IPS-15b (cell line): ENCODE measurements at regions not wholly inside any gene's neighbourhood (a gene's known extent, or its start where the extent isn't known, plus 50 kb on each side); places are given as distances from the start of the nearest gene placed in this dataset.

ENCODE experiments used
- H3K27me3 ChIP-seq: one replicate; pipeline ENCODE4 v1.6.1; 2013; ENCODE audit warnings: low read length; ENCODE audit not compliant: control insufficient read depth, insufficient read depth
- H3K36me3 ChIP-seq: one replicate; pipeline ENCODE4 v1.6.1; 2013; ENCODE audit warnings: low read length; ENCODE audit not compliant: control insufficient read depth, insufficient read depth
- H3K4me1 ChIP-seq: one replicate; pipeline ENCODE4 v1.6.1; 2013; ENCODE audit warnings: mild to moderate bottlenecking, low read length; ENCODE audit not compliant: control insufficient read depth, insufficient read depth
- H3K4me3 ChIP-seq: one replicate; pipeline ENCODE4 v1.5.1; 2013; ENCODE audit warnings: low read depth, low read length
- H3K9ac ChIP-seq: one replicate; pipeline ENCODE4 v1.6.1; 2013; ENCODE audit warnings: low read depth, mild to moderate bottlenecking, low read length
- H3K9me3 ChIP-seq: one replicate; pipeline ENCODE4 v1.6.1; 2013; ENCODE audit warnings: mild to moderate bottlenecking, low read length; ENCODE audit not compliant: control insufficient read depth, insufficient read depth

DNA sequence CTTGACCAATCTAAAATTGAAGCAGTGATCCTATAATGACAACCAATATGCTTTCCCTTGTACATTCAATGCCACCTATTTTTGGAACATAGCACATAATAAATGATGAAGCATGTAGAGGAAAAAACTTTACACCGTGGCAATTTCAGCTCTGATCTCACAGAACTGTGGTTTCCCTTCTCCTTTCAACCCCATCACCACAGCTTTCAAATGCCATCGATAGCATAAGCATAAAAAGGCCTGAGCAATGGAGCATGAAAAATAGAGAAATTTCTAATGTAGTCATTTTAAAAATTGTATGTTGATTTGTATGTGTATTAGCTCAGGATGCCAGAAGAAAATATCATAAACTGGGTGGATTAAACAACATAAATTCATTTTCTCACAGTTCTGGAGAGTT, 406.0 kb upstream of the TMCO5A start:
- Histone ChIP-seq H3K9me3 (no peaks in the 10 kb centered on the region), H3K36me3 (no peaks in the 10 kb centered on the region), H3K4me1 (no peaks in the 10 kb centered on the region), H3K4me3 (no peak overlapping the region), H3K27me3 (no peaks in the 10 kb centered on the region), H3K9ac (no peak overlapping the region)

DNA sequence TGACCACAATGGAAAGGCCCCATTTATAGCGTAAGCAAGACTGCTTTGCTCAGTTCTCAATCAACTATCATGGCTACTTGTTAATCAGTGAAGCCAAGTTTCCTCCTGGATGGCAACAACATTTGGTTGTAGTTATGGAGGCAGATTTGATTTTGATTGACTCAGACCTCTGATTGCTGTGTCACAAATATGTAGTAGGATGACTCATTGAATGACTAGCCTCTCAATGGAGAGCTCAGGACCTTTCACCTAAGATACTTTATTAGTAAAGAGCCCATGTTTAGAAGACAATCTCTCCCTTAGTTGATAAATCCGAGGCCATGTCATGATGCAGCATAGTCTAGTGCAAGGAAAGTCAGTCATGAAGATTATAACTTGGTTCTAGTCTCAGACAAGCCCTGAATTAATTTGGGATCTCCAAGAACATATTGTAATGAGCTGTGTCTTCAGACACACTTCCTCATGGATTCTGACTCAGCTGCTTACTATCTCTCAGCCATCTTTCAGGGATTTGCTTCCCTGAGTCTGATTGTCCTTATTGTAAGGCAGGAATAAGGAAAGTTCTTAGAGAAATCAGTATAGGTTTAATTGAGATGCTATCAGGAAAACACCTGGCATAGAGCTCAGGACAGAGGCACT, 397.4 kb upstream of the TMCO5A start:
- Histone ChIP-seq H3K9ac (no peak overlapping the region), H3K4me3 (no peak overlapping the region)

DNA sequence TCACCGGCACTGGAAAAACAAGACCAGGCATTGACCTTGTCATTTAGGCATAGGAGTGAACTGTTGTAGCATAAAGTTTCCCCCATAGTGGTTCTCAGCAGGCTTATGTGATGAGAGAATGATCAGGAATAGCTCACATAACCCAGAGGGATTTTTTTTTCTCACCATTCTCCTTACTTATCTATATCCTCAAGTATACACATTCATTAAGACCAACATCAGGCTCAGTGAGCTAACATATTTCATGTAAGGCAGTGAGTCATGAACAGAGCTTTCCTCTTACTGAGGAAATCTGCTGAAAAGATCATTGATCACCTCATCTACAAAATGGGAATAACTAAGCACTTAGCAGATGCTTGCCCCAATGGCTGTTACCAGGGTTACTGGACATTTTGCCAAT, 396.6 kb upstream of the TMCO5A start:
- Histone ChIP-seq H3K36me3 (no peaks in the 10 kb centered on the region), H3K27me3 (no peaks in the 10 kb centered on the region), H3K9me3 (no peaks in the 10 kb centered on the region), H3K9ac (no peak overlapping the region), H3K4me1 (no peaks in the 10 kb centered on the region), H3K4me3 (no peak overlapping the region)

More for the DNA sequence above, 397.4 kb upstream of the TMCO5A start:
- H3K9me3 ChIP-seq, result no peaks in the 10 kb centered on the region
- H3K4me1 ChIP-seq, result no peaks in the 10 kb centered on the region
- no peaks in the 10 kb centered on the region for H3K36me3 ChIP-seq
- no peaks in the 10 kb centered on the region for H3K27me3 ChIP-seq

DNA sequence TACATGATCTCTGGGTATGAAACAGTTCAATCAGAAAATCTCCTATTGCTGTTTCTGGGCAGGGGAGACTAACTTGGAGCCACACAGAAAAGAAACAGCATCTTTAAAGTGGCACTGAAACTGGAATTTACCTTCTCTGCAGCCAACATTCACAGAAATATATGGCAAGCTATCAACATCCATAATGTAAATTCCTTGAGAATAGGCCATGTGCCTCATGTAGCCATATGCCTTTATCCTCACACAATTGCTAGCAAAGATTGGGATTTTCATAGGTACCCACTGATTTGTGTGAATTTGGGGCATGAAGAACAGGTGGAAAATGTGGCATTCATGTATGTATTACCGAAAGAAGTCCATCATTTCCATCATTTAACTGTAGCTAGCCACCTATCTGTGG, 386.3 kb upstream of the TMCO5A start:
- Histone ChIP-seq H3K9me3 (no peaks in the 10 kb centered on the region), H3K36me3 (no peaks in the 10 kb centered on the region), H3K9ac (no peak overlapping the region), H3K27me3 (no peaks in the 10 kb centered on the region), H3K4me3 (no peak overlapping the region), H3K4me1 (no peaks in the 10 kb centered on the region)

DNA sequence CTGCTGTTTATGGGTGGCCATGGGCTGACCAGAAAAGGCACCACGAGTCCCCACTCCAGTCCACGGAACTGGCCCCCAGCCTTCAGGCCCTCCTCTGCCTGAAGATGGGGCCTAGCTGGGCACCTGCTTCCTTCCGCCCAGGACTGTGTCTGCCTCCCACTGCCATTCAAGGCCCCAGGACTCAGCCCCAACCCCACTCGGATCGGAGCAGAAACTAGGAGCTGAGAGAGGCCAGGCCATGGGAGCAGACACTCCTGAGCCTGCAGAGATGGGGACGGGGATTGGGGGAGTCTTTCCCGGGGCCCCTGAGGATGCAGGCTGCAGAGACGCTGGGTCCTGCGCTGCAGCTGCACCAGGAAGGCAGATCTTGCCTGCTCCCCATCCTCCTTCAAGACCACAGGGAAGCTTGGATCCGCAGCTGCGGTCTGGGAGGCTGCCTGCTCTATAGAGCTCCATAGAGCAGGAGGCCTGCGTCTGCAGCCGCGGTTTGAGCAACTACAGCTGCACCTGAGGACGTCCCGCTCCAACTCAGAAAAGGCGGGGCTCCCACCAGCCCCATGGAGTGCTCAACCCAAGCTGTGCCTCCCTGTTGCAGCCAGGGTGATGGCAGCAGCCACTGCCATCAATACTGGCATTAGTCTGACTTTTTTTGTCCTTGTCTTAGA, 383.9 kb upstream of the TMCO5A start:
- Histone ChIP-seq H3K4me3 (no peak overlapping the region), H3K9ac (no peak overlapping the region), H3K9me3 (no peaks in the 10 kb centered on the region), H3K27me3 (no peaks in the 10 kb centered on the region), H3K4me1 (no peaks in the 10 kb centered on the region), H3K36me3 (no peaks in the 10 kb centered on the region)

DNA sequence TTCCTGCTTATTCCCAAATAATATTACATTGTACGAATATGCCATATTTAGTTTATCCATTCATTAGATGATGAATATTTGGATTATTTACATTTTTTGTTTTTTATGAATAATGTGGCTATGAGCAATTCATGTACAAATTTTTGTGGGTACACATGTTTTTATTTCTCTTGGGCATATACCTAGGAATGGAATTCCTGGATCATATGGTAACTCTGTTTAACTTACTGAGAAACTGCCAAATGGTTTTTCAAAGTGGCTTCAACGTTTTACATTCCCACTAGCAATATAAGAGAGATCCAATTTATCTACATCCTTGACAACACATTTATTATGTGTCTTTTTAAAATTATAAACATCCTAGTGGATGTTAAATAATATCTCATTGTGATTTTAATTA, 362.0 kb upstream of the TMCO5A start:
- H3K4me3 ChIP-seq, result no peak overlapping the region
- H3K9ac ChIP-seq, result no peak overlapping the region
- no peaks in the 10 kb centered on the region for H3K4me1 ChIP-seq
- H3K9me3 ChIP-seq, result no peaks in the 10 kb centered on the region
- no peaks in the 10 kb centered on the region for H3K27me3 ChIP-seq
- H3K36me3 ChIP-seq, result no peaks in the 10 kb centered on the region

DNA sequence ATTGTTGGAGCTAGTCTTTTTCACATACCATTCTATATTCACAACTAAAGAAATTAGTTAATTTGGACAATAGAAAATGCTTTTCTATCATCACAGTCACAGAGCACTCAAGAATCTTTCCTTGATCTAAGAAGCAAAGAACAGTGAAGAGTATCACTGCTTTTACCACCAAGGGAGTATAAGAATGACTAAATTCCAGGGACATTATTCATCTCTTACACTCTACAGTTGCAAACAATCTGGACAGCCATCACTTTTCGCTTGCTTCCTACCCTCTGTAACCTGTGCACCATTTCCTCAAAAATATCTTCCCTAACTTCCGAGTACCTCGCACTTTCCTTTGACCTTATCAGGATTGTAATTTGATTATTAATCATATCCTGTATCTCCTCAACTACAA, 359.5 kb upstream of the TMCO5A start:
- Histone ChIP-seq H3K27me3 (no peaks in the 10 kb centered on the region), H3K36me3 (no peaks in the 10 kb centered on the region), H3K9ac (no peak overlapping the region), H3K4me1 (no peaks in the 10 kb centered on the region), H3K4me3 (no peak overlapping the region), H3K9me3 (no peaks in the 10 kb centered on the region)

DNA sequence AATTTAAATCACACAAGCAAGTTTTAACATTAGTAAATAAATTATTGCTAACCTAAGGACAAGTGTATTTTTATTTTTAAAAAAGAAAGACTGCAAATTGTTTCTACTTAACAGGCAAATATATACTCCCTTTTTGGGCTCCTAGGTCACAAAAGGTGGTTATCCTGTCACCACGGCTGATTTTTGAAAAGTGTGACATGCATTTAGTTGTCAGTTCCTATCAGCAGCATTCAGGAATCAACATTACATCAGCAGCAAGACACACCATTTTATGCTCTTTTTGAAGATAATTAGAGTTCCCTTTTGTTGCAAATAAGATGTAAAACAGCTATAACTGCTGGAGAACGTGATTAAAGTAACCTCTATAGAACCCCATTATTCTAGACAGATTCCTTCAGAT, 357.5 kb upstream of the TMCO5A start:
- no peak overlapping the region for H3K9ac ChIP-seq
- H3K27me3 ChIP-seq, result no peaks in the 10 kb centered on the region
- no peaks in the 10 kb centered on the region for H3K4me1 ChIP-seq
- no peak overlapping the region for H3K4me3 ChIP-seq
- no peaks in the 10 kb centered on the region for H3K9me3 ChIP-seq
- no peaks in the 10 kb centered on the region for H3K36me3 ChIP-seq

DNA sequence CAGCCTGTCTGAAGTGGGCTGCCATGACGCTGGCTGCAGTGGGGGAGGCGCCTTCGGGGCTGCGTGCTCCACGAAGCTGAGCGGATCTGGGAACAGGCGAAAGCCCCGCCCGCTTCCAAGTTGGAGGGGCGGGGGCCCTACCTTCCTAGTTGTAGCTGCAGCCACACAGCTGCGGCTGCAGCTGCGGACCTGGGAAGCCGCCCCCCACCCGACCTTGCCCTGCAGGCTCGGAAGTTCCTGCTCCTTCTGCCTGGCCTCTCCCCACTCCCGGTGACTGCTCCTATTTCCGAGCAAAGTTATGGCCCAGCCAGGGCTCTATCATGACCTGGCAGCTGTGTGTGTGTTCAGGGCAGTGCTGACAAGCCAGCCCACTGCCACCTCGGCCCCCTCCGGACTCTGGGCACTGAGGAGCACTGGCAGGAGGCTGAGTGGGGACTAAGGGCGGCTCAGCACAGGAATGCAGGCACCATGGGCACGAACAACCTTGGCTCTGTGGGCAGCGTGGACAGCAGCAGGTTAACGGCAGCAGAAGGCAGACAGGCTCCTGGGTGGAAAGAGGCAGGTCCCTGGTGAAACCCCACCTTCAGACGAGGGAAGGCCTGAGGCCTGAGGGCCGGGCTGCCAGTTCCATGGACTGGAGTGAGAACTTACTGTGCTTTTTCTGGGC, 352.4 kb upstream of the TMCO5A start:
- Histone ChIP-seq H3K27me3 (no peaks in the 10 kb centered on the region), H3K4me3 (no peak overlapping the region), H3K4me1 (no peaks in the 10 kb centered on the region), H3K9ac (no peak overlapping the region), H3K36me3 (no peaks in the 10 kb centered on the region), H3K9me3 (no peaks in the 10 kb centered on the region)

DNA sequence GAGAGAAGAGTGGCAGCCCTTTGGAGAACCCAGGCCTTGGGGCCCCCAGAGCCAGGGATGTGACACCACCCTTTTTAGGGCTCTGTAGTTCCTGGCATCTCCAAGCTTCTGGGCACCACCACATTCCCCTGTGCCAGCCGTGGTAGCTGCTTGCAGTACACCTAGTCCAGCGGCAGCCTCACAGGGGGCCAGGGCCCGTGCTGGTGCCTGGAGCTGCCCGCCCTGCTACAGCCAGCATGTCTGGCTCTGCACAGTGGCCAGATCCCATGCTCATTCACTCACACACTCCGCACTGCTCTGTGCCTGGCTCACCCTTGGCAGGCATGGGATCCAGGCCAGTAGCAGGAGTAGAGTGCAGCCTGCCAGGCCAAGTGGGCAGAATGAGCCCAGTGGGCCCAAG, 351.6 kb upstream of the TMCO5A start:
- H3K27me3 ChIP-seq, result no peaks in the 10 kb centered on the region
- H3K4me3 ChIP-seq, result no peak overlapping the region

DNA sequence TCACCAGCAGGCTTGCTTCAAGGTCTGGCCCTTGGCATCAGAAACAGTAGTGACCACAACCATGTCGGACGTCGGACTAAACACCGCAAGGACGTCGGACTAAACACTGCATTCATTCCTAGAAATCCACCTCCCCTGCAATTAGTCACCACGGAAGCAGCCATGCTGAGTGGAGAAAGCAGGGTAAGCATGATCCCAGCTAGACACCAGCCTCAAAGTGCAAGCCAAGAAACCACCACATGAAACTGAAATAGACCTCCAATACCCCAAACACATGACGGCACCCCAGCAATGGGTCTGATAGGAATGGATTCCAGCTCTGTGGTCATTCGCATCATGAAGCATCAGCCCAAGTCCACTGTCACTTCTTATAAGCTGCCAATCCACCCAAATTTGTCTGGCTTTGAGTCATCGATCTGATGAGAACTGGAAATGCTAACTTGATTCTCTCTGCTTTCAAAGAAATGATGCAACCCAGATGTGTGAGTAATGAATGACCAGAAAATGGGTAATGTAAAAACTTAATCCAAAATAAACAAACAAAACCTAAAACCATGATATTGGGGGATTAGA, 348.3 kb upstream of the TMCO5A start:
- Histone ChIP-seq H3K27me3 (no peaks in the 10 kb centered on the region), H3K4me1 (no peaks in the 10 kb centered on the region), H3K9ac (no peak overlapping the region), H3K9me3 (no peaks in the 10 kb centered on the region), H3K4me3 (no peak overlapping the region), H3K36me3 (no peaks in the 10 kb centered on the region)

More for the DNA sequence above, 351.6 kb upstream of the TMCO5A start:
- H3K9me3 ChIP-seq, result no peaks in the 10 kb centered on the region
- no peaks in the 10 kb centered on the region for H3K4me1 ChIP-seq
- H3K36me3 ChIP-seq, result no peaks in the 10 kb centered on the region
- H3K9ac ChIP-seq, result no peak overlapping the region

DNA sequence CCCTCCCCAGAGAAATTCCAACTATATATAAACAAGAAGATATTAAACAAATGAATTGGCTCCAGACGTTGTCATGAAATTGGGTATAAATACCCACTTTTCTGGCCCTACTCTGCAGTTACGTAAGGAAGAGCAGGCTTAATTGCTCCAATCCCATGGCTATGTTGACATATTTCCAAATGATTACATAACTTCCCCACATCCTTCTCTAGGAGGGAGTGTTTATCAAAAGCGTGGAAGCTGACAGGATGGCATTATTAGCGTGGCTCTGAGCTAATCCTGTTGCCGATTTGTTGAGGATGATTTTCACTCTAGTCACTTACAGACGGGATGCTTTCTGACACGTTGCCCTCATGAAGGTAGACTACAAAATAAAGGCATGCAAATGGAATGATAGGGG, 347.5 kb upstream of the TMCO5A start:
- Histone ChIP-seq H3K4me3 (no peak overlapping the region), H3K27me3 (no peaks in the 10 kb centered on the region), H3K4me1 (no peaks in the 10 kb centered on the region), H3K9me3 (no peaks in the 10 kb centered on the region), H3K9ac (no peak overlapping the region), H3K36me3 (no peaks in the 10 kb centered on the region)
